ENCODE measurements at regions not wholly inside any gene's neighbourhood (a gene's known extent, or its start where the extent isn't known, plus 50 kb on each side); places are given as distances from the start of the nearest gene placed in this dataset.

DNA sequence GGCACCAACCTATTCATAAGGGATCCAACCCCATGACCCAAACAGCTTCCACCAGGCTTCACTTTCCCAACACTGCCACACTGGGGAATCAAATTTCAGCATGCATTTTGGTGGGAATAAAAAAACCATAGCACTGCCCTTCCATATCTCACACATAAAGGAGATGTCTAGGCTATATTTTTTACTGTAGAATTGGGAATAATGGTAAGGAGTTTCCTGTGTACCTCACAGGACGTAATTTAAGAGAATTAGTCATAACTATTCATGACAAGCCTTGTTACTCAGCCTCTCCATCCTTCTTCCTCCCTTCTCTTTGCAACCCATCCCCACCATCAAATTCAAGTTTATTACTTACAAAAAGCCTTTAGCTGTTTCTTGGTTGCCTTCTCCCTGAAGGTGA, 352.1 kb downstream of the MLLT3 start:
- no peak overlapping the region for H3K27ac ChIP-seq
- no peak overlapping the region for H3K4me3 ChIP-seq
- no peaks in the 10 kb centered on the region for H3K27me3 ChIP-seq (replicated peaks; ENCODE audit: insufficient read depth)
- H3K4me1 ChIP-seq (replicated peaks) = no peaks in the 10 kb centered on the region
- intact Hi-C loops (cut with DNase I) = no loop called here
- no peak for DNase-seq (ENCODE audit: low spot score)
- 73% methylated on average over 1 of the region's 1 CpG for WGBS
- TF ChIP-seq POLR2A (IDR thresholded peaks at IDR 0.05) (no peak), POLR2AphosphoS5 (IDR thresholded peaks at IDR 0.05) (no peak), CTCF (IDR thresholded peaks at IDR 0.05) (no peak)
- no peaks in the 10 kb centered on the region for H3K9me3 ChIP-seq
- H3K36me3 ChIP-seq = no peaks in the 10 kb centered on the region

- no peak for TF ChIP-seq POLR2A (IDR thresholded peaks at IDR 0.05)
- no peak for TF ChIP-seq CTCF (IDR thresholded peaks at IDR 0.05)
- no peak for TF ChIP-seq POLR2AphosphoS5 (IDR thresholded peaks at IDR 0.05)
- no peaks in the 10 kb centered on the region for H3K4me1 ChIP-seq (replicated peaks)
- no peak overlapping the region for H3K4me3 ChIP-seq
- intact Hi-C loops (cut with DNase I) = no loop called here
- H3K9me3 ChIP-seq = no peaks in the 10 kb centered on the region
- no peaks in the 10 kb centered on the region for H3K36me3 ChIP-seq
- H3K27me3 ChIP-seq (replicated peaks; ENCODE audit: insufficient read depth) = no peaks in the 10 kb centered on the region
- WGBS = 73% methylated on average over 2 of the region's 2 CpGs
- H3K27ac ChIP-seq = no peak overlapping the region
- DNase-seq (ENCODE audit: low spot score) = no peak
Observed at GRCh38 chr9:20269620-20270019, 352.7 kb downstream of the MLLT3 start.

- Histone ChIP-seq H3K4me1 (replicated peaks) (no peaks in the 10 kb centered on the region), H3K4me3 (no peak overlapping the region), H3K27me3 (replicated peaks; ENCODE audit: insufficient read depth) (no peaks in the 10 kb centered on the region), H3K9me3 (no peaks in the 10 kb centered on the region), H3K27ac (no peak overlapping the region), H3K36me3 (no peaks in the 10 kb centered on the region)
- no peak for DNase-seq (ENCODE audit: low spot score)
- TF ChIP-seq POLR2AphosphoS5 (IDR thresholded peaks at IDR 0.05) = no peak
- no peak for TF ChIP-seq CTCF (IDR thresholded peaks at IDR 0.05)
- no peak for TF ChIP-seq POLR2A (IDR thresholded peaks at IDR 0.05)
- WGBS = 86% methylated on average over 7 of the region's 7 CpGs
- intact Hi-C loops (cut with DNase I) = no loop called here
Observed at GRCh38 chr9:20264896-20265295, 357.4 kb downstream of the MLLT3 start.

GRCh38 chr9:20262611-20263010, 359.7 kb downstream of the MLLT3 start:
- 60% methylated on average over 4 of the region's 4 CpGs for WGBS

More at GRCh38 chr9:20262611-20263010, 359.7 kb downstream of the MLLT3 start:
- no peaks in the 10 kb centered on the region for H3K9me3 ChIP-seq
- no peaks in the 10 kb centered on the region for H3K27me3 ChIP-seq (replicated peaks; ENCODE audit: insufficient read depth)
- no peaks in the 10 kb centered on the region for H3K4me1 ChIP-seq (replicated peaks)
- no peak overlapping the region for H3K4me3 ChIP-seq
- intact Hi-C loops (cut with DNase I) = no loop called here
- DNase-seq (ENCODE audit: low spot score) = no peak
- no peak overlapping the region for H3K27ac ChIP-seq
- TF ChIP-seq POLR2AphosphoS5 (IDR thresholded peaks at IDR 0.05) = no peak
- no peak for TF ChIP-seq CTCF (IDR thresholded peaks at IDR 0.05)
- TF ChIP-seq POLR2A (IDR thresholded peaks at IDR 0.05) = no peak
- H3K36me3 ChIP-seq = no peaks in the 10 kb centered on the region

Measured in prostate gland (tissue), 2 donors.